ENCODE measurements at regions not wholly inside any gene's neighbourhood (a gene's known extent, or its start where the extent isn't known, plus 50 kb on each side); places are given as distances from the start of the nearest gene placed in this dataset.
"Not testable (repeated sequence)": the region's sequence is repeated elsewhere in the genome, so short reads cannot be mapped to it uniquely, and the experiment has no call there.

GRCh38 chr3:20523293-20523692 lies 337.3 kb upstream of the SGO1 start:
- Histone ChIP-seq H3K27ac (no peak overlapping the region), H3K4me1 (no peaks in the 10 kb centered on the region), H3K4me3 (no peak overlapping the region), H3K27me3 (no peaks in the 10 kb centered on the region), H3K36me3 (no peaks in the 10 kb centered on the region), H3K9me3 (peaks cover 0 to 10% (median 0%) of the 10 kb centered on the region in 3 donors)
- DNase-seq: no peak
- intact Hi-C loops (cut with DNase I; ENCODE audit: low total_unique reads): no loop called here
- TF ChIP-seq CTCF (IDR thresholded peaks at IDR 0.05): no peak

GRCh38 chr3:20517316-20517715 lies 331.3 kb upstream of the SGO1 start:
- intact Hi-C loops (cut with DNase I; ENCODE audit: low total_unique reads): loop anchor here (10.0 kb wide), 1 partner anchor 1247 kb away; no protein-coding TSS in a partner anchor
- H3K36me3 ChIP-seq, H3K4me1 ChIP-seq, H3K27ac ChIP-seq, H3K9me3 ChIP-seq, H3K27me3 ChIP-seq, DNase-seq, H3K4me3 ChIP-seq: not testable (repeated sequence)

GRCh38 chr3:20516311-20516710 lies 330.3 kb upstream of the SGO1 start:
- H3K4me1 ChIP-seq: no peaks in the 10 kb centered on the region
- no peak for TF ChIP-seq CTCF (IDR thresholded peaks at IDR 0.05)
- H3K36me3 ChIP-seq: no peaks in the 10 kb centered on the region
- no peak for DNase-seq
- H3K9me3 ChIP-seq: no peaks in the 10 kb centered on the region
- no peak overlapping the region for H3K27ac ChIP-seq
- intact Hi-C loops (cut with DNase I; ENCODE audit: low total_unique reads): loop anchor here (10.0 kb wide), 1 partner anchor 1248 kb away; no protein-coding TSS in a partner anchor
- no peak overlapping the region for H3K4me3 ChIP-seq
- H3K27me3 ChIP-seq: no peaks in the 10 kb centered on the region

GRCh38 chr3:20515834-20516233 lies 329.8 kb upstream of the SGO1 start:
- intact Hi-C loops (cut with DNase I; ENCODE audit: low total_unique reads): loop anchor here (10.0 kb wide), 1 partner anchor 1249 kb away; no protein-coding TSS in a partner anchor
- Histone ChIP-seq H3K9me3 (no peaks in the 10 kb centered on the region), H3K27me3 (no peaks in the 10 kb centered on the region), H3K36me3 (no peaks in the 10 kb centered on the region), H3K4me1 (no peaks in the 10 kb centered on the region), H3K4me3 (no peak overlapping the region), H3K27ac (no peak overlapping the region)
- no peak for DNase-seq
- TF ChIP-seq CTCF (IDR thresholded peaks at IDR 0.05): no peak

GRCh38 chr3:20511863-20512505 lies 326.0 kb upstream of the SGO1 start:
- Histone ChIP-seq H3K27me3 (no peaks in the 10 kb centered on the region), H3K9me3 (no peaks in the 10 kb centered on the region), H3K4me3 (no peak overlapping the region), H3K4me1 (no peaks in the 10 kb centered on the region), H3K27ac (no peak overlapping the region), H3K36me3 (no peaks in the 10 kb centered on the region)
- no peak for DNase-seq
- intact Hi-C loops (cut with DNase I; ENCODE audit: low total_unique reads): loop anchor here (10.0 kb wide), 1 partner anchor 1253 kb away; no protein-coding TSS in a partner anchor
- TF ChIP-seq CTCF (IDR thresholded peaks at IDR 0.05): peak; percentile 56 to 58

GRCh38 chr3:20510396-20510795 lies 324.4 kb upstream of the SGO1 start:
- H3K4me1 ChIP-seq: no peaks in the 10 kb centered on the region
- intact Hi-C loops (cut with DNase I; ENCODE audit: low total_unique reads): loop anchor here (10.0 kb wide), 1 partner anchor 1254 kb away; no protein-coding TSS in a partner anchor
- H3K36me3 ChIP-seq: no peaks in the 10 kb centered on the region
- no peak for TF ChIP-seq CTCF (IDR thresholded peaks at IDR 0.05)
- H3K4me3 ChIP-seq: no peak overlapping the region
- DNase-seq: no peak
- H3K27ac ChIP-seq: no peak overlapping the region
- H3K27me3 ChIP-seq: no peaks in the 10 kb centered on the region
- H3K9me3 ChIP-seq: no peaks in the 10 kb centered on the region

Measured in tibial artery (tissue), 4 donors.